NB4 (cell line): ENCODE measurements at regions not wholly inside any gene's neighbourhood (a gene's known extent, or its start where the extent isn't known, plus 50 kb on each side); places are given as distances from the start of the nearest gene placed in this dataset.

Experiments
- DNase-seq: peaks from one replicate; pipeline ENCODE4 v3.0.0; 2010; ENCODE audit warnings: low read depth
- H3K4me3 ChIP-seq: one replicate; pipeline ENCODE4 v1.5.1; 2011; ENCODE audit warnings: mild to moderate bottlenecking, low read depth, low read length, moderate library complexity
- MYC ChIP-seq: IDR thresholded peaks from 2 replicates; pipeline ENCODE4 v1.6.1; 2011; ENCODE audit warnings: low read depth, low read length
- POLR2A ChIP-seq: IDR thresholded peaks from 2 replicates; pipeline ENCODE4 v1.6.1; 2011; ENCODE audit warnings: mild to moderate bottlenecking; ENCODE audit not compliant: insufficient read length; ENCODE audit errors: extremely low read depth
- TF ChIP-seq, protein P1 (sequence below): IDR thresholded peaks from one replicate; pipeline ENCODE4 v1.5.1; 2012; ENCODE audit warnings: low read depth, low read length
- TF ChIP-seq, protein P2 (sequence below): IDR thresholded peaks from 2 replicates; pipeline ENCODE4 v1.6.1; 2011; ENCODE audit warnings: low read depth, low read length

DNA sequence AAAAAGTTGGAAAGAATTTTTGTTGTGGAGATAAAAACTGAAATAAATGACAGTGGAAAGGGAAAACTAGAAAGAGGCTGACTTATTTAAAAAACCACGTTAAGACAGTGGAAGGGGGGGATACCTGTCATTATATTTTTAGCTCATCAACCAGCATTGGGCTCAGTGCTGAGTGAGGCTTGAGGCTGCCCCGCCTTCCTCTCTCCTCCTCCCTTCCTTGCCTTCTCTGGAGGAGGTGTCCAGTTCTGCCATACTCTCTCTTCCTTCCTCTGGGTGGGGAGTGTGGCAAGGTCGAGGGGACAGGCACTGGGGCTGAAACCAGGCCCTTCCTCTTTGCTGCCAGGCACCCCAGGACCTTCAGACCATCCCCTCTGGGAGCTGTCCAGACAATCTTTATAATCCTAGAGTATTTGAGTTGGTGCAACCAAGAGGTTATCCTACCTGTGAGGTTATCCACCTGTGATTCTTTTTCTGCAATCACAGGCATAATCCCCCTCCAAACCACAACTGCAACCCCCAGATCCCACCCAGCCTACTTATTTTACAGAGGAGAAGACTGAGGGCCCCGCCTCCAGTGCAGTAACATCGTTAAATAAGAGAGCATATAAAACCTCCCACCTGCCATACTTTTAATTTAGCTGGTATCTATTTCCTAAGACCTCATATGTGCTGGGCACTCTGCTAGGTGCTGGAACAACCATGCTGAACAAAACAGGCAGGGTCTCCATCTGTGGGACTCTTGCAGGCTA lies 578.5 kb downstream of the BUD13 start:
- no peak overlapping the region for H3K4me3 ChIP-seq
- TF ChIP-seq POLR2A (no peak), MYC (no peak)
- TF ChIP-seq, protein P1, sequence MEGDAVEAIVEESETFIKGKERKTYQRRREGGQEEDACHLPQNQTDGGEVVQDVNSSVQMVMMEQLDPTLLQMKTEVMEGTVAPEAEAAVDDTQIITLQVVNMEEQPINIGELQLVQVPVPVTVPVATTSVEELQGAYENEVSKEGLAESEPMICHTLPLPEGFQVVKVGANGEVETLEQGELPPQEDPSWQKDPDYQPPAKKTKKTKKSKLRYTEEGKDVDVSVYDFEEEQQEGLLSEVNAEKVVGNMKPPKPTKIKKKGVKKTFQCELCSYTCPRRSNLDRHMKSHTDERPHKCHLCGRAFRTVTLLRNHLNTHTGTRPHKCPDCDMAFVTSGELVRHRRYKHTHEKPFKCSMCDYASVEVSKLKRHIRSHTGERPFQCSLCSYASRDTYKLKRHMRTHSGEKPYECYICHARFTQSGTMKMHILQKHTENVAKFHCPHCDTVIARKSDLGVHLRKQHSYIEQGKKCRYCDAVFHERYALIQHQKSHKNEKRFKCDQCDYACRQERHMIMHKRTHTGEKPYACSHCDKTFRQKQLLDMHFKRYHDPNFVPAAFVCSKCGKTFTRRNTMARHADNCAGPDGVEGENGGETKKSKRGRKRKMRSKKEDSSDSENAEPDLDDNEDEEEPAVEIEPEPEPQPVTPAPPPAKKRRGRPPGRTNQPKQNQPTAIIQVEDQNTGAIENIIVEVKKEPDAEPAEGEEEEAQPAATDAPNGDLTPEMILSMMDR: no peak
- TF ChIP-seq, protein P2, sequence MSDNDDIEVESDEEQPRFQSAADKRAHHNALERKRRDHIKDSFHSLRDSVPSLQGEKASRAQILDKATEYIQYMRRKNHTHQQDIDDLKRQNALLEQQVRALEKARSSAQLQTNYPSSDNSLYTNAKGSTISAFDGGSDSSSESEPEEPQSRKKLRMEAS: no peak
- DNase-seq: no peak

- H3K4me3 ChIP-seq: no peak overlapping the region
- no peak for DNase-seq
- TF ChIP-seq, protein P1: peak; percentile 1
- TF ChIP-seq POLR2A: no peak
- TF ChIP-seq, protein P2: no peak
Measured at GRCh38 chr11:116193321-116194131, 579.3 kb downstream of the BUD13 start.

- TF ChIP-seq, protein P2: no peak
- TF ChIP-seq, protein P1: no peak
- no peak for TF ChIP-seq MYC
- no peak for TF ChIP-seq POLR2A
- H3K4me3 ChIP-seq: no peak overlapping the region
- DNase-seq: no peak
Measured at GRCh38 chr11:116192509-116193210, 580.1 kb downstream of the BUD13 start.

- TF ChIP-seq POLR2A (no peak), MYC (no peak)
- TF ChIP-seq, protein P1: no peak
- TF ChIP-seq, protein P2: no peak
- no peak overlapping the region for H3K4me3 ChIP-seq
- DNase-seq: no peak
Measured at GRCh38 chr11:116190861-116191260, 581.9 kb downstream of the BUD13 start.

GRCh38 chr11:116189408-116190170 lies 583.2 kb downstream of the BUD13 start:
- no peak overlapping the region for H3K4me3 ChIP-seq
- TF ChIP-seq, protein P2: no peak
- TF ChIP-seq MYC (no peak), POLR2A (no peak)
- TF ChIP-seq, protein P1: no peak
- no peak for DNase-seq
